Small intestine (tissue), 7 donors: ENCODE measurements at regions not wholly inside any gene's neighbourhood (a gene's known extent, or its start where the extent isn't known, plus 50 kb on each side); places are given as distances from the start of the nearest gene placed in this dataset.
"Not testable (repeated sequence)": the region's sequence is repeated elsewhere in the genome, so short reads cannot be mapped to it uniquely, and the experiment has no call there.

ENCODE experiments used
- DNase-seq, 2 donors: peaks; one replicate each; pipeline versions ENCODE4 v3.0.0 to v3.0.0-alpha.2; 2013
- FAIRE-seq: peaks from 2 replicates; lab custom pipeline; 2012; peaks lifted over from hg19 to GRCh38; lab: Jason Lieb, UNC
- H3K27ac ChIP-seq, 3 donors: one replicate each; pipeline ENCODE4 v1.5.1; 2013; ENCODE audit warnings: low read length in 2 of 3, mild to moderate bottlenecking in 2 of 3, control low read depth in 1 of 3, inconsistent platforms in 1 of 3, low read depth in 1 of 3, moderate library complexity in 1 of 3
- H3K27me3 ChIP-seq, 3 donors: one replicate each; pipeline ENCODE4 v1.6.1; 2013; ENCODE audit warnings: low read length in 3 of 3, inconsistent platforms in 1 of 3; ENCODE audit not compliant: control insufficient read depth in 3 of 3, insufficient read depth in 3 of 3
- H3K36me3 ChIP-seq, 3 donors: one replicate each; pipeline ENCODE4 v1.6.1; 2013; ENCODE audit warnings: low read length in 3 of 3, inconsistent platforms in 1 of 3, low read depth in 1 of 3, mild to moderate bottlenecking in 1 of 3, moderate library complexity in 1 of 3; ENCODE audit not compliant: control insufficient read depth in 3 of 3, insufficient read depth in 2 of 3
- H3K4me1 ChIP-seq, 3 donors: one replicate each; pipeline ENCODE4 v1.6.1; 2013; ENCODE audit warnings: low read length in 2 of 3, inconsistent platforms in 1 of 3, low read depth in 1 of 3, mild to moderate bottlenecking in 1 of 3, moderate library complexity in 1 of 3; ENCODE audit not compliant: control insufficient read depth in 3 of 3, insufficient read depth in 2 of 3
- H3K4me3 ChIP-seq, 3 donors: one replicate each; pipeline ENCODE4 v1.5.1; 2013; ENCODE audit warnings: low read length in 3 of 3, control low read depth in 1 of 3, inconsistent platforms in 1 of 3, low read depth in 1 of 3, mild to moderate bottlenecking in 1 of 3, moderate library complexity in 1 of 3
- H3K9me3 ChIP-seq, 2 donors: one replicate each; pipeline ENCODE4 v1.6.1; 2013; ENCODE audit warnings: low read depth in 1 of 2, low read length in 1 of 2; ENCODE audit not compliant: control insufficient read depth in 2 of 2, insufficient read depth in 1 of 2
- WGBS, 3 donors: extraction: QIAGEN DNeasy Blood & Tissue Kit; methylation state at CpG; one replicate each; pipeline ENCODE4 v1.1.7; 2013; 5-methylcytosine and 5-hydroxymethylcytosine counted together
- donor health status: healthy with polysubstance abuse.
- donor health status: control.
- donor health status: control.
- donor health status: Bipolar disorder and iron deficiency.
- donor health status: healthy.

GRCh38 chr20:47914792-47915191 lies 129.5 kb upstream of the SULF2 start:
- Histone ChIP-seq H3K27ac (no peak overlapping the region), H3K4me3 (no peak overlapping the region), H3K4me1 (no peaks in the 10 kb centered on the region), H3K9me3 (peaks cover 0 to 13% of the 10 kb centered on the region in 2 donors), H3K36me3 (no peaks in the 10 kb centered on the region), H3K27me3 (no peaks in the 10 kb centered on the region)
- 32 to 55% (median 48%) methylated on average over 1 of the region's 1 CpG for WGBS, 3 donors
- no peak for DNase-seq
- no peak for FAIRE-seq

- 73 to 82% (median 81%) methylated on average over 12 of the region's 12 CpGs for WGBS, 3 donors
- not testable (repeated sequence) for H3K27ac ChIP-seq, DNase-seq, H3K4me1 ChIP-seq, FAIRE-seq, H3K36me3 ChIP-seq, H3K27me3 ChIP-seq, H3K9me3 ChIP-seq, H3K4me3 ChIP-seq
Observed at GRCh38 chr20:47912786-47913501, 127.7 kb upstream of the SULF2 start.

- H3K9me3 ChIP-seq, FAIRE-seq, H3K4me3 ChIP-seq, H3K27ac ChIP-seq, DNase-seq, H3K27me3 ChIP-seq, H3K36me3 ChIP-seq, H3K4me1 ChIP-seq: not testable (repeated sequence)
- 44 to 70% (median 63%) methylated on average over 8 of the region's 8 CpGs for WGBS, 3 donors
Observed at GRCh38 chr20:47912165-47912564, 126.9 kb upstream of the SULF2 start.

- H3K4me3 ChIP-seq, result not testable (repeated sequence)
Observed at GRCh38 chr20:47909696-47910369, 124.6 kb upstream of the SULF2 start.

GRCh38 chr20:47908361-47909035 lies 123.2 kb upstream of the SULF2 start:
- not testable (repeated sequence) for H3K9me3 ChIP-seq, DNase-seq, FAIRE-seq, H3K27ac ChIP-seq, H3K4me1 ChIP-seq, H3K36me3 ChIP-seq, H3K4me3 ChIP-seq, H3K27me3 ChIP-seq
- WGBS, 3 donors, result 59 to 69% (median 62%) methylated on average over 15 of the region's 15 CpGs

More at GRCh38 chr20:47909696-47910369, 124.6 kb upstream of the SULF2 start:
- 63 to 65% (median 64%) methylated on average over 12 of the region's 12 CpGs for WGBS, 3 donors
- not testable (repeated sequence) for H3K9me3 ChIP-seq, H3K27me3 ChIP-seq, FAIRE-seq, H3K36me3 ChIP-seq, H3K4me1 ChIP-seq, H3K27ac ChIP-seq, DNase-seq

- H3K36me3 ChIP-seq, FAIRE-seq, DNase-seq, H3K9me3 ChIP-seq, H3K27me3 ChIP-seq, H3K27ac ChIP-seq, H3K4me1 ChIP-seq, H3K4me3 ChIP-seq: not testable (repeated sequence)
- WGBS, 3 donors, result 51 to 68% (median 65%) methylated on average over 7 of the region's 7 CpGs
Observed at GRCh38 chr20:47907951-47908350, 122.7 kb upstream of the SULF2 start.

- no peak overlapping the region for H3K27ac ChIP-seq
- DNase-seq (no peak), FAIRE-seq (no peak)
- H3K4me1 ChIP-seq, result no peaks in the 10 kb centered on the region
- WGBS, 3 donors, result 71 to 79% (median 76%) methylated on average over 13 of the region's 13 CpGs
- no peaks in the 10 kb centered on the region for H3K27me3 ChIP-seq
- no peak overlapping the region for H3K4me3 ChIP-seq
- no peaks in the 10 kb centered on the region for H3K36me3 ChIP-seq
- no peaks in the 10 kb centered on the region for H3K9me3 ChIP-seq
Observed at GRCh38 chr20:47907031-47907675, 121.9 kb upstream of the SULF2 start.

GRCh38 chr20:47906348-47906660 lies 121.0 kb upstream of the SULF2 start:
- Histone ChIP-seq H3K27ac (no peak overlapping the region), H3K27me3 (no peaks in the 10 kb centered on the region), H3K36me3 (no peaks in the 10 kb centered on the region), H3K9me3 (no peaks in the 10 kb centered on the region), H3K4me1 (no peaks in the 10 kb centered on the region), H3K4me3 (no peak overlapping the region)
- FAIRE-seq (no peak), DNase-seq (no peak)
- WGBS, 3 donors, result 71 to 79% (median 79%) methylated on average over 12 of the region's 12 CpGs
